HG03457 (cell line): ENCODE measurements at regions not wholly inside any gene's neighbourhood (a gene's known extent, or its start where the extent isn't known, plus 50 kb on each side); places are given as distances from the start of the nearest gene placed in this dataset.

Source experiments
- ATAC-seq: cut with Tn5 transposase; IDR thresholded peaks from one replicate; pipeline ENCODE4 v1.9.1; 2021; ENCODE audit warnings: moderate number of reproducible peaks; ENCODE audit not compliant: unreplicated experiment

DNA sequence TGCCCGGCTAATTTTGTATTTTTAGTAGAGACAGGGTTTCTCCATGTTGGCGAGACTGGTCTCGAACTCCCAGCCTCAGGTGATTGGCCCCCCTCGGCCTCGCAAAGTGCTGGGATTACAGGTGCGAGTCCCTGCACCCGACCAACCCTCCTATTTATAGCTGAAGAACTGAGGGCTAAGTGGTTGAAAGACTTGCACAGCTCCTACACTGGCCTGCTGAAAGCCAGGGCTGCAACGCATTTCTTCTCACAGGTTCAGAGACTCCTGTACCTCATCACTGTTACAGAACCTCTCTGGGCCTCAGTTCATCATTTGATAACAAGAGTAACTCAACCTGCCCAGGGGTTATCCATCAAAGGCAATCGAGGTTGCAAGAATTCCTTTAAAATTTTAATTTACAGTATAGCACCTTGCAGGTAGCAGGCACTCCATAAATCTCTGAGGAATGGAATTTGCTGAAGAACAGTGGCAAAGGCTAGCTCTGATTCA is 626.5 kb upstream of the TBL1XR1 start:
- ATAC-seq = no peak

DNA sequence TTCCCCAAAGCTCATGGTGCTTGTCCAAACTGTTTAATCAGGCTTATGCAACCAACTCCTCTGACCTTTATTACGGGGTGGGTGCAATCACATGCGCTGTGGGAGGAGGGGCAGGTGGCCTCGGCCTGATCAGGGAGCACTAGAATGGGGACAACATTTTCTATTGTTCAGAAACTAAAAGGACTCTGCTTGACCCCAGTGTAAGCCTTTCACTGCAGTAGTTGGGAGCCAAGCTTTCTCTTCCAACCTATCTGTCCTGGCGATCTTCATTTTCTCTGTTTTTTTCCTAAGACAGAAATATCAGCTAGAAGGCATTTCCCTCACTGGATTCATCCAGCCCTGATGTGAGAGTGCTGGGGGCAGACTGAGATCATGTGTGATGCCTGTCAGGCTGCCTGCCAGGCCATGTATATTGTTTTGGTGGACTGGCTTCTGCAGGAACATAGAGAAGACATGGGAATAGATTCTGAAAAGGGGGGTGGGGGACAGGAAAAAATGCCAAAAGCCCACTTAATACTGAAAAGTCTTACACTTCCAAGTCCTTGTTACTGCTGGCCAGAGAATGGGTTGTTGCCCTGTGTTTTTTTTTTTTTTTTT is 627.0 kb upstream of the TBL1XR1 start:
- no peak for ATAC-seq

GRCh38 chr3:177824841-177825240 is 627.6 kb upstream of the TBL1XR1 start:
- ATAC-seq = no peak

- no peak for ATAC-seq
Measured at GRCh38 chr3:177826253-177826652, 629.0 kb upstream of the TBL1XR1 start.

DNA sequence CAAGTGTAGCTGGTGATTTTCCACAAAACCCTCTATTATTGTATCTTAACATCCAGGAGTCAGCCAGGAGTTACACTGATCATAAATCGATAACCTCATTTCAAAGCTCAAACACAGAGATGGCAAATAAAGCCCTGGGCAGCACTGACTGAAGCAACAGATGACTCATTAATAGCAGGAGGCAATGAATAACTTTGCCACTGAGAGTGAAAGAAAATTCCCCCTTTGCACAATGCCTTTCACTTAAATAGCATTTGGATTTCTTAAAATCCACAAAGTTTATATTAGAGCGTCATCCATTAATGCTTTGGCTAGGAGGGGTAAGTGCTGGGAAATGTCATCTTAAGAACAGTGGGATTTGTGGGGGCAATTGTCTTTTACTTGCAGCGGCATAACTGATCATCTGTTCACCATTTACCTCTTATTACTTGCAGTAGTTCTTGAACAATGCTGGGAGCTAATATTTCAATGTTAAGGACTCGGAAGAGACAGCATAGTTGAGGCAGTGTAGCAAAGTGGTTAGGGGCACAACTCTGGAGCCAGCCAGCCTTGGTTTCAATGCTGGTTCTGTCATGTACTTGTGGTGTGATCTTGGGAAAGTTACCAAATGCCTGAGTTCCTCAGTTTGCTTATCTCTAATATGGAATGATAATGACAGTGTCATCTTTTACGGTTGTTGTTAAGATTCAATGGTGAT is 630.4 kb upstream of the TBL1XR1 start:
- peak; percentile 71 for ATAC-seq

DNA sequence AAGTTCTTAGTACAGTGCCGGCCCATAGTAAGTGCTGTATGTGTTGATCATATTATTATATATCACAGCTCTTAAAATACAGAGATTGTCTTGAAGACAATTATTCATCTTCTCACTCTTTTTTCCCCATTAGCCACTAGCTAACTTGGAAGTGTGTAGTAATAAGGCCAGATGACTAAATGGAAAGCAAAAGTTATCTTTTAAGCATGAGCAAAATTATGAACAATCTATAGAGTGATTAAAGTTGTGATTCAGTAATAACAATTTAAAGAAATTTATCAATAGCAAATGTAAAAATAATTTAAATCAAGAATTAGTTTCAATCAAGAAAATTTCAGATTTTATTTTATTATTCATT is 630.9 kb upstream of the TBL1XR1 start:
- no peak for ATAC-seq

DNA sequence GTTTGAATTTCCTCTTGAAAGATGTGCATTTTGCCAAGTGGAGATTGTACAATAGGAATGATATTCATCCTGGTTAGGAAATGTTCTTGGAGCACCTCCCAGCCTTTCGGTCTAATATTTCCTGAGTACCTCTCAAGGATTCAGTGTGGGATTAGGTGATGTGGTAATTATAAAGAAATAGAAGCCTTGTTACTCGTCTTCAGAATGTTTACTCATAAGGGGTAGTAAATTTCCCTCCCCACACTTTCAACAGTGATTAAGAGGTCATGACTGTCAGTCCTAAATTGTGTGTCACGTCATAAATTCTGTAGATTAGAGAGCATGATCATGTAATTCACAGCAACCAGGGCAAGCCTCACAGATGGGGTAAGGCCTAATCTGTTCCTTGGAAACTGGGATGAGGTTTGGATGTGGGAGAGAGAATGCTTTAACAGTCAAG is 633.1 kb upstream of the TBL1XR1 start:
- no peak for ATAC-seq

DNA sequence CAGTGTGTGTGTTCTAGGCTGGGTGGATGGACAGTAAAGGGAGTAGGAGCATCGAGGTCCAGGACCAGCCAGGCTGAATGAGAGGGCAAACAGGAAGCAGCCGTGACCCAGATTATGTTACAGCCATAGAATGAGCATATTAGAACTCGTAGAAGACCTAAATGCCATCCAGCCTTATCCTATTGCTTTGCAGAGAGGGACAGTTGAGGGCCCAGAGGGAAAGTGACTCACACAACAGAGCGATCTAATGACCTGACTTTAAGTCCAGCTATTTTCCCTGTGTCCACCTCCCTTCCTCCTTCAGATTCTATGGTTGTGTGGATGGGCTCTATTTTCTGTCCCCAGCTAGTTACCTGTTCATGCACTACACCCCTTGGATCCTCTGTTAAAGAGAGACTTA is 634.1 kb upstream of the TBL1XR1 start:
- no peak for ATAC-seq

DNA sequence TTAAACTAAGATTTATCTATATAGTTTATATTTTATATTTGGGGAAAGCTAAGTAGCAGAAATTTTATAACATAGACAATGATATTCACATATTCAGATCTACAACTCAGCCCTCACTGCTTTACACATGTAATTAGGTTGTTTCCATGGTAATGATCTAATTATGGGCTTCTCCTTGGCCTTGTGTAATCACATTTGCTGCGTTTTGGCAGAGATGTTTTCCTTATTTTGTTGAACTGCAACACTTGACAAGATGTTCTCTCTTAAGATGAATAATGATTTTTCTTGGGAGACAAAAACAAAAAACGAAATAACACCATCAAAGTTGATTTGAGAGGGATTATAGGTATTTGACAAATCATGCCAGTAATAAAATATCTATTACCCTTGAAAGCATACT is 635.6 kb upstream of the TBL1XR1 start:
- ATAC-seq = no peak

GRCh38 chr3:177833332-177833731 is 636.0 kb upstream of the TBL1XR1 start:
- ATAC-seq = no peak

GRCh38 chr3:177835008-177835407 is 637.7 kb upstream of the TBL1XR1 start:
- ATAC-seq = no peak

- ATAC-seq = no peak
Measured at GRCh38 chr3:177835917-177836316, 638.6 kb upstream of the TBL1XR1 start.

- ATAC-seq = no peak
Measured at GRCh38 chr3:177836671-177837070, 639.4 kb upstream of the TBL1XR1 start.

- ATAC-seq = no peak
Measured at GRCh38 chr3:177837951-177838655, 640.8 kb upstream of the TBL1XR1 start.

- ATAC-seq = no peak
Measured at GRCh38 chr3:177838766-177839350, 641.6 kb upstream of the TBL1XR1 start.

DNA sequence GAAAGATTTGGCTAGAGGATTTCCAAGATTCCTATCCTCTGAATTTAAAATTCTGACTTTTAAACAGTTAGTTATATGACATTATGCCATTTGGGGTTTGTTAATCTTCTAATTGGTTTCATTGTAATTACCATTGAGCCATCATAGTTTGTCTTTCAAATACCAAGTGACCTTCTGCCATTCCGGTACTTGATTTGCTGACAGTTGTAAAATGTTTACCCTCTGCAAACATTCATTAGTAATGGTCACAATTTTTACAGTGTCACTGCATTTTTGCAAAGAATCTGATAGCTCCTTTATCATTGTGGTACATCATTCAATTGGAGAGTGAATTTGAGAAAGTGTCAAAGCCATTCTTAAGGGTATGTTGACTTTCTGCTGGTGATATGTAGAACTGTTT is 645.0 kb upstream of the TBL1XR1 start:
- no peak for ATAC-seq

- ATAC-seq = no peak
Measured at GRCh38 chr3:177842743-177843734, 645.8 kb upstream of the TBL1XR1 start.

GRCh38 chr3:177852001-177852807 is 654.9 kb upstream of the TBL1XR1 start:
- no peak for ATAC-seq

- no peak for ATAC-seq
Measured at GRCh38 chr3:177855021-177855420, 657.7 kb upstream of the TBL1XR1 start.

GRCh38 chr3:177860184-177860583 is 662.9 kb upstream of the TBL1XR1 start:
- no peak for ATAC-seq
